H9 (cell line): ENCODE measurements at regions not wholly inside any gene's neighbourhood (a gene's known extent, or its start where the extent isn't known, plus 50 kb on each side); places are given as distances from the start of the nearest gene placed in this dataset.

ENCODE experiments used
- DNase-seq: peaks from one replicate; pipeline ENCODE4 v3.0.0-alpha.2; 2017
- H2AFZ ChIP-seq: one replicate; pipeline ENCODE4 v1.6.1; 2013; ENCODE audit warnings: mild to moderate bottlenecking, low read length, control low read depth, moderate library complexity
- H2AK5ac ChIP-seq: 2 replicates; pipeline ENCODE4 v1.6.1; 2013; ENCODE audit warnings: low read length, control low read depth, mixed read lengths; ENCODE audit not compliant: insufficient read length
- H2BK120ac ChIP-seq: one replicate; pipeline ENCODE4 v1.6.1; 2013; ENCODE audit warnings: low read depth, mild to moderate bottlenecking, low read length, control low read depth, inconsistent platforms; ENCODE audit not compliant: poor library complexity, severe bottlenecking
- H2BK12ac ChIP-seq: 2 replicates; pipeline ENCODE4 v1.6.1; 2013; ENCODE audit warnings: low read length, control low read depth, mixed read lengths, low read depth; ENCODE audit not compliant: insufficient read length
- H2BK15ac ChIP-seq: 2 replicates; pipeline ENCODE4 v1.6.1; 2013; ENCODE audit warnings: low read depth, low read length, control low read depth
- H2BK20ac ChIP-seq: one replicate; pipeline ENCODE4 v1.6.1; 2013; ENCODE audit warnings: low read depth, mild to moderate bottlenecking, low read length, control low read depth, inconsistent platforms; ENCODE audit not compliant: poor library complexity, severe bottlenecking
- H2BK5ac ChIP-seq: 2 replicates; pipeline ENCODE4 v1.6.1; 2013; ENCODE audit warnings: low read length, control low read depth, mixed read lengths; ENCODE audit not compliant: insufficient read length
- H3K14ac ChIP-seq: 2 replicates; pipeline ENCODE4 v1.6.1; 2013; ENCODE audit warnings: low read length, control low read depth; ENCODE audit not compliant: insufficient read depth
- H3K18ac ChIP-seq: 2 replicates; pipeline ENCODE4 v1.6.1; 2013; ENCODE audit warnings: low read depth, mild to moderate bottlenecking, mixed read lengths, low read length, control low read depth; ENCODE audit not compliant: insufficient read length
- H3K23ac ChIP-seq: 2 replicates; pipeline ENCODE4 v1.6.1; 2013; ENCODE audit warnings: low read length, control low read depth, mixed read lengths, low read depth; ENCODE audit not compliant: insufficient read length
- H3K23me2 ChIP-seq: 2 replicates; pipeline ENCODE4 v1.6.1; 2013; ENCODE audit warnings: low read depth, mild to moderate bottlenecking, mixed read lengths, low read length, control low read depth; ENCODE audit not compliant: insufficient read length, poor library complexity, severe bottlenecking
- H3K27ac ChIP-seq: 2 replicates; pipeline ENCODE4 v1.5.1; 2013; ENCODE audit warnings: low read length, control low read depth, mixed read lengths, low read depth; ENCODE audit not compliant: insufficient read length
- H3K27me3 ChIP-seq: 2 replicates; pipeline ENCODE4 v1.6.1; 2013; ENCODE audit warnings: low read length, control low read depth, inconsistent platforms; ENCODE audit not compliant: insufficient read depth
- H3K4ac ChIP-seq: 2 replicates; pipeline ENCODE4 v1.6.1; 2013; ENCODE audit warnings: low read depth, mild to moderate bottlenecking, control low read depth, inconsistent platforms, low read length, moderate library complexity
- H3K4me1 ChIP-seq: 2 replicates; pipeline ENCODE4 v1.6.1; 2013; ENCODE audit warnings: low read length, control low read depth, inconsistent platforms; ENCODE audit not compliant: insufficient read depth
- H3K4me2 ChIP-seq: 2 replicates; pipeline ENCODE4 v1.6.1; 2013; ENCODE audit warnings: low read length, control low read depth, mixed read lengths; ENCODE audit not compliant: insufficient read length, insufficient read depth
- H3K56ac ChIP-seq: 2 replicates; pipeline ENCODE4 v1.6.1; 2013; ENCODE audit warnings: low read depth, mild to moderate bottlenecking, mixed read lengths, low read length, control low read depth; ENCODE audit not compliant: insufficient read length
- H3K79me1 ChIP-seq: 2 replicates; pipeline ENCODE4 v1.6.1; 2013; ENCODE audit warnings: low read depth, mild to moderate bottlenecking, moderate library complexity, low read length, control low read depth, inconsistent platforms; ENCODE audit not compliant: insufficient read depth, poor library complexity, severe bottlenecking
- H3K79me2 ChIP-seq: 2 replicates; pipeline ENCODE4 v1.6.1; 2013; ENCODE audit warnings: low read length, control low read depth, inconsistent platforms; ENCODE audit not compliant: insufficient read depth
- H3K9ac ChIP-seq: 2 replicates; pipeline ENCODE4 v1.6.1; 2013; ENCODE audit warnings: low read length, control low read depth, mixed read lengths; ENCODE audit not compliant: insufficient read length; ENCODE audit errors: extremely low read depth
- H3K9me3 ChIP-seq: one replicate; pipeline ENCODE4 v1.6.1; 2013; ENCODE audit warnings: low read depth, low read length, inconsistent platforms; ENCODE audit not compliant: control insufficient read depth
- H3T11ph ChIP-seq: one replicate; pipeline ENCODE4 v1.6.1; 2013; ENCODE audit warnings: mild to moderate bottlenecking, low read length, control low read depth, inconsistent platforms
- H4K20me1 ChIP-seq: one replicate; pipeline ENCODE4 v1.6.1; 2013; ENCODE audit not compliant: control insufficient read depth, insufficient read length, insufficient read depth
- H4K5ac ChIP-seq: 2 replicates; pipeline ENCODE4 v1.6.1; 2013; ENCODE audit warnings: low read depth, mild to moderate bottlenecking, mixed read lengths, low read length, control low read depth; ENCODE audit not compliant: insufficient read length
- H4K8ac ChIP-seq: replicated peaks from 2 replicates; pipeline ENCODE4 v1.6.1; 2013; ENCODE audit warnings: low read length, control low read depth, mixed read lengths, low read depth; ENCODE audit not compliant: insufficient read length
- H4K91ac ChIP-seq: 2 replicates; pipeline ENCODE4 v1.6.1; 2013; ENCODE audit warnings: low read depth, mild to moderate bottlenecking, moderate library complexity, mixed read lengths, low read length, control low read depth; ENCODE audit not compliant: insufficient read length
- H3K27ac Mint-ChIP-seq, 3 experiments: 2 replicates in 2 of 3; 3 replicates in 1 of 3; pipeline ENCODE4 v1.8.0; 2020 to 2021; ENCODE audit warnings: mixed read lengths in 3 of 3, mild to moderate bottlenecking in 1 of 3, moderate library complexity in 1 of 3
- H3K27me3 Mint-ChIP-seq: 2 replicates; pipeline ENCODE4 v1.8.0; 2021; ENCODE audit warnings: low read depth, mild to moderate bottlenecking, moderate library complexity, mixed read lengths
- H3K36me3 Mint-ChIP-seq, 3 experiments: 2 replicates in 2 of 3; 3 replicates in 1 of 3; pipeline ENCODE4 v1.8.0; 2020 to 2021; ENCODE audit warnings: low read depth in 3 of 3, mixed read lengths in 3 of 3; ENCODE audit not compliant: insufficient read depth in 1 of 3
- H3K4me1 Mint-ChIP-seq, 2 experiments: 2 replicates each; pipeline ENCODE4 v1.8.0; 2020; ENCODE audit warnings: mixed read lengths in 2 of 2
- H3K4me3 Mint-ChIP-seq, 2 experiments: 2 replicates in 1 of 2; 3 replicates in 1 of 2; pipeline ENCODE4 v1.8.0; 2020 to 2021; ENCODE audit warnings: mild to moderate bottlenecking in 2 of 2, mixed read lengths in 2 of 2, moderate library complexity in 1 of 2
- H3K9me3 Mint-ChIP-seq, 2 experiments: 2 replicates in 1 of 2; 3 replicates in 1 of 2; pipeline ENCODE4 v1.8.0; 2020; ENCODE audit warnings: mild to moderate bottlenecking in 2 of 2, mixed read lengths in 2 of 2, moderate library complexity in 1 of 2
- CTCF ChIP-seq: fragments of 200-600 bp; sonication (generic); conservative IDR thresholded peaks from 3 replicates; pipeline ENCODE4 v1.8.0; 2021; ENCODE audit warnings: antibody characterized with exemption, mild to moderate bottlenecking
- WGBS: extraction: QIAGEN DNeasy Blood & Tissue Kit; methylation state at CpG from one replicate; pipeline ENCODE4 v1.1.7; 2013; ENCODE audit warnings: missing lambda C conversion rate, low lambda C conversion rate, mixed read lengths; ENCODE audit not compliant: insufficient read length; ENCODE audit errors: extremely low coverage; 5-methylcytosine and 5-hydroxymethylcytosine counted together

GRCh38 chr15:58288592-58288991, 143.2 kb upstream of the LIPC start:
- no peak overlapping the region for H2BK5ac ChIP-seq
- Mint-ChIP-seq H3K36me3 (peaks cover 0 to 6% (median 0%) of the 10 kb centered on the region in 3 experiments; a peak in 2 of 7 replicates), H3K27ac (no peak overlapping the region), H3K4me3 (no peak overlapping the region), H3K9me3 (peaks cover 2 to 5% of the 10 kb centered on the region in 2 experiments; a peak in 1 of 5 replicates), H3K4me1 (peaks cover 14 to 22% of the 10 kb centered on the region in 2 experiments), H3K27me3 (no peaks in the 10 kb centered on the region)
- H4K20me1 ChIP-seq: no peaks in the 10 kb centered on the region
- no peaks in the 10 kb centered on the region for H3K4me1 ChIP-seq
- H3T11ph ChIP-seq: no peak overlapping the region
- H2AFZ ChIP-seq: no peak overlapping the region
- H3K23ac ChIP-seq: no peak overlapping the region
- no peak overlapping the region for H3K18ac ChIP-seq
- H3K79me2 ChIP-seq: no peaks in the 10 kb centered on the region
- H2AK5ac ChIP-seq: no peak overlapping the region
- H3K79me1 ChIP-seq: no peaks in the 10 kb centered on the region
- no peaks in the 10 kb centered on the region for H3K9me3 ChIP-seq
- H2BK20ac ChIP-seq: no peak overlapping the region
- H2BK15ac ChIP-seq: no peak overlapping the region
- H4K91ac ChIP-seq: no peak overlapping the region
- WGBS: no CpG with 5 or more reads among the region's 3 CpGs
- H3K27ac ChIP-seq: no peak overlapping the region
- H3K9ac ChIP-seq: no peak overlapping the region
- no peaks in the 10 kb centered on the region for H3K27me3 ChIP-seq
- no peak overlapping the region for H3K4ac ChIP-seq
- no peak for TF ChIP-seq CTCF
- H3K23me2 ChIP-seq: no peaks in the 10 kb centered on the region
- H3K4me2 ChIP-seq: no peak overlapping the region
- H3K14ac ChIP-seq: no peak overlapping the region
- H2BK120ac ChIP-seq: no peak overlapping the region
- no peak overlapping the region for H4K5ac ChIP-seq
- no peak overlapping the region for H2BK12ac ChIP-seq
- H3K56ac ChIP-seq: no peak overlapping the region
- no peak overlapping the region for H4K8ac ChIP-seq
- no peak for DNase-seq
